ENCODE measurements at regions not wholly inside any gene's neighbourhood (a gene's known extent, or its start where the extent isn't known, plus 50 kb on each side); places are given as distances from the start of the nearest gene placed in this dataset.

GRCh38 chr6:120496661-120497060, 837.6 kb downstream of the TBC1D32 start:
- TF ChIP-seq, protein P1, sequence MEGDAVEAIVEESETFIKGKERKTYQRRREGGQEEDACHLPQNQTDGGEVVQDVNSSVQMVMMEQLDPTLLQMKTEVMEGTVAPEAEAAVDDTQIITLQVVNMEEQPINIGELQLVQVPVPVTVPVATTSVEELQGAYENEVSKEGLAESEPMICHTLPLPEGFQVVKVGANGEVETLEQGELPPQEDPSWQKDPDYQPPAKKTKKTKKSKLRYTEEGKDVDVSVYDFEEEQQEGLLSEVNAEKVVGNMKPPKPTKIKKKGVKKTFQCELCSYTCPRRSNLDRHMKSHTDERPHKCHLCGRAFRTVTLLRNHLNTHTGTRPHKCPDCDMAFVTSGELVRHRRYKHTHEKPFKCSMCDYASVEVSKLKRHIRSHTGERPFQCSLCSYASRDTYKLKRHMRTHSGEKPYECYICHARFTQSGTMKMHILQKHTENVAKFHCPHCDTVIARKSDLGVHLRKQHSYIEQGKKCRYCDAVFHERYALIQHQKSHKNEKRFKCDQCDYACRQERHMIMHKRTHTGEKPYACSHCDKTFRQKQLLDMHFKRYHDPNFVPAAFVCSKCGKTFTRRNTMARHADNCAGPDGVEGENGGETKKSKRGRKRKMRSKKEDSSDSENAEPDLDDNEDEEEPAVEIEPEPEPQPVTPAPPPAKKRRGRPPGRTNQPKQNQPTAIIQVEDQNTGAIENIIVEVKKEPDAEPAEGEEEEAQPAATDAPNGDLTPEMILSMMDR (conservative IDR thresholded peaks at IDR 0.05; ENCODE audit: low read depth in 2 of 2): no peak
- TF ChIP-seq POLR2AphosphoS5 (IDR thresholded peaks at IDR 0.05; ENCODE audit: low read depth): no peak
